Lower leg skin (tissue), 3 donors: ENCODE measurements at regions not wholly inside any gene's neighbourhood (a gene's known extent, or its start where the extent isn't known, plus 50 kb on each side); places are given as distances from the start of the nearest gene placed in this dataset.

ENCODE experiments used
- CTCF ChIP-seq, 3 donors: fragments of 450-650 bp; IDR thresholded peaks; one replicate each; pipeline ENCODE4 v1.5.1; 2016; ENCODE audit warnings: antibody characterized with exemption in 3 of 3, mild to moderate bottlenecking in 3 of 3, moderate library complexity in 2 of 3
- POLR2A ChIP-seq, 2 donors: fragments of 450-650 bp; IDR thresholded peaks; one replicate each; pipeline ENCODE4 v1.6.1; 2016 to 2017; ENCODE audit warnings: antibody characterized with exemption in 2 of 2, mild to moderate bottlenecking in 1 of 2, moderate library complexity in 1 of 2

GRCh38 chr5:82639393-82640144 lies 361.4 kb upstream of the RPS23 start:
- no peak for TF ChIP-seq POLR2A (IDR thresholded peaks at IDR 0.05)
- TF ChIP-seq CTCF (IDR thresholded peaks at IDR 0.05), result no peak
